ENCODE measurements at regions not wholly inside any gene's neighbourhood (a gene's known extent, or its start where the extent isn't known, plus 50 kb on each side); places are given as distances from the start of the nearest gene placed in this dataset.

GRCh38 chr2:62370321-62371250 lies 135.4 kb downstream of the TMEM17 start:
- peaks cover 10% of the 10 kb centered on the region for H3K9me3 Mint-ChIP-seq (ENCODE audit: unreplicated experiment)
- no peak overlapping the region for H3K27ac Mint-ChIP-seq (ENCODE audit: low read depth, unreplicated experiment)
- H3K27me3 Mint-ChIP-seq (ENCODE audit: insufficient read depth, unreplicated experiment), result no peaks in the 10 kb centered on the region
- peaks cover 4% of the 10 kb centered on the region for H3K36me3 Mint-ChIP-seq (ENCODE audit: insufficient read depth, unreplicated experiment)
- no peaks in the 10 kb centered on the region for H3K4me1 Mint-ChIP-seq (ENCODE audit: insufficient read depth, unreplicated experiment)
- ChIA-PET POLR2A (no interaction called here), CTCF (interaction anchor here (0.6 kb wide), 2 partner anchors 41 to 248 kb away, joined by 3 read pairs; no protein-coding TSS in a partner anchor)
- no TSS peak for BruUV-seq (replicated peaks)
- intact Hi-C loops (cut with micrococcal nuclease), result no loop called here
- H3K4me3 Mint-ChIP-seq (ENCODE audit: unreplicated experiment), result no peak overlapping the region
- no peak for TF ChIP-seq CTCF (IDR thresholded peaks at IDR 0.05; ENCODE audit: unreplicated experiment)
- DNase-seq (ENCODE audit: unreplicated experiment), result no peak

- BruUV-seq (replicated peaks), result no TSS peak
- Mint-ChIP-seq H3K36me3 (ENCODE audit: insufficient read depth, unreplicated experiment) (peaks cover 4% of the 10 kb centered on the region), H3K27me3 (ENCODE audit: insufficient read depth, unreplicated experiment) (no peaks in the 10 kb centered on the region), H3K27ac (ENCODE audit: low read depth, unreplicated experiment) (no peak overlapping the region), H3K4me3 (ENCODE audit: unreplicated experiment) (no peak overlapping the region), H3K4me1 (ENCODE audit: insufficient read depth, unreplicated experiment) (no peaks in the 10 kb centered on the region), H3K9me3 (ENCODE audit: unreplicated experiment) (peaks cover 10% of the 10 kb centered on the region)
- DNase-seq (ENCODE audit: unreplicated experiment), result no peak
- intact Hi-C loops (cut with micrococcal nuclease), result no loop called here
- no peak for TF ChIP-seq CTCF (IDR thresholded peaks at IDR 0.05; ENCODE audit: unreplicated experiment)
- ChIA-PET CTCF (no interaction called here), POLR2A (no interaction called here)
Observed at GRCh38 chr2:62369541-62370202, 136.3 kb downstream of the TMEM17 start.

- no peak for DNase-seq (ENCODE audit: unreplicated experiment)
- H3K27me3 Mint-ChIP-seq (ENCODE audit: insufficient read depth, unreplicated experiment), result no peaks in the 10 kb centered on the region
- TF ChIP-seq CTCF (IDR thresholded peaks at IDR 0.05; ENCODE audit: unreplicated experiment), result no peak
- H3K9me3 Mint-ChIP-seq (ENCODE audit: unreplicated experiment), result no peaks in the 10 kb centered on the region
- H3K36me3 Mint-ChIP-seq (ENCODE audit: insufficient read depth, unreplicated experiment), result no peaks in the 10 kb centered on the region
- H3K4me3 Mint-ChIP-seq (ENCODE audit: unreplicated experiment), result no peak overlapping the region
- BruUV-seq (replicated peaks), result no TSS peak
- POLR2A ChIA-PET, result no interaction called here
- peaks cover 6% of the 10 kb centered on the region for H3K4me1 Mint-ChIP-seq (ENCODE audit: insufficient read depth, unreplicated experiment)
- H3K27ac Mint-ChIP-seq (ENCODE audit: low read depth, unreplicated experiment), result no peak overlapping the region
- intact Hi-C loops (cut with micrococcal nuclease), result no loop called here
- CTCF ChIA-PET, result interaction anchor here (0.5 kb wide), 1 partner anchor 466 kb away, joined by 3 read pairs; no protein-coding TSS in a partner anchor
Observed at GRCh38 chr2:62364791-62365528, 141.0 kb downstream of the TMEM17 start.

GRCh38 chr2:62363166-62363565 lies 142.8 kb downstream of the TMEM17 start:
- Mint-ChIP-seq H3K27ac (ENCODE audit: low read depth, unreplicated experiment) (no peak overlapping the region), H3K4me3 (ENCODE audit: unreplicated experiment) (no peak overlapping the region), H3K36me3 (ENCODE audit: insufficient read depth, unreplicated experiment) (no peaks in the 10 kb centered on the region), H3K9me3 (ENCODE audit: unreplicated experiment) (no peaks in the 10 kb centered on the region), H3K27me3 (ENCODE audit: insufficient read depth, unreplicated experiment) (no peaks in the 10 kb centered on the region), H3K4me1 (ENCODE audit: insufficient read depth, unreplicated experiment) (peaks cover 6% of the 10 kb centered on the region)
- no peak for DNase-seq (ENCODE audit: unreplicated experiment)
- ChIA-PET CTCF (no interaction called here), POLR2A (interaction anchor here (0.7 kb wide), 2 partner anchors 275 to 397 kb away, joined by 3 read pairs; no protein-coding TSS in a partner anchor)
- no TSS peak for BruUV-seq (replicated peaks)
- TF ChIP-seq CTCF (IDR thresholded peaks at IDR 0.05; ENCODE audit: unreplicated experiment), result no peak
- intact Hi-C loops (cut with micrococcal nuclease), result no loop called here

Data from MCF 10A (cell line).